ENCODE measurements at regions not wholly inside any gene's neighbourhood (a gene's known extent, or its start where the extent isn't known, plus 50 kb on each side); places are given as distances from the start of the nearest gene placed in this dataset.
"Not testable (repeated sequence)": the region's sequence is repeated elsewhere in the genome, so short reads cannot be mapped to it uniquely, and the experiment has no call there.

DNA sequence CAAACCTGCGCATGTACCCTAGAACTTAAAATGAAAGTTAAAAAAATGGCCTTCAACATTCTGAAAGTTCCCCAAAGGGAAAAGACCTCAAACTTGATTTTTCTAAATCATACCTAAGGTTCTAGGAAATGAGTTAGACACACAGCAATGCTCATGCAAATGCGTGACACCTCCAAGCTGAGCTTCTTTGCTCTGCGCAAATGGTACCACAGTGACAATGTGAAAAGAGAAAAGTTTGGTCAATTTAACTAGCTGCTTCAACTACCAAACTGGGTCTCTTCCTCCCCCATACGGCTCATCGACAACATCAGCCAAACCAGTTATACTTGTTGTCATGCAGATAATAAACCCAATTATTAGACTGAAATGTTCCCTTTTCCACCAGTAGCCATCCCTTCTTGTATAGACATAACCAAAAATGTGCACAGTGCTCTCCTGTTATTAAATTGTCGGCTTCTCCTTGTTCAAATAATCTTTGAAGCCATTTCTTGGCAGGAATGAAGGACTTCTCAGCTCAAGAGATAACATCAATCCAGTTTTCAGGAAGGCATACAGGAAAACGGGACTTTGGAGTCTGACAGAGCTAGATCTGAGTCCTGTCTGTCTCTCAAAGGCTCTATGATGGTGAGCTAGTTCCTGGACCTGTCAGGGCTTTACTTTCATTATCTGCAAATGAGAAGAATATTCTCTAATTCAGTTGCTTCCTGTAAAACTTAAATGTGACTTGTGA lies 185.6 kb upstream of the NR3C1 start:
- DNase-seq (ENCODE audit: low read depth in 4 of 4, low spot score in 1 of 4), result no peak

DNA sequence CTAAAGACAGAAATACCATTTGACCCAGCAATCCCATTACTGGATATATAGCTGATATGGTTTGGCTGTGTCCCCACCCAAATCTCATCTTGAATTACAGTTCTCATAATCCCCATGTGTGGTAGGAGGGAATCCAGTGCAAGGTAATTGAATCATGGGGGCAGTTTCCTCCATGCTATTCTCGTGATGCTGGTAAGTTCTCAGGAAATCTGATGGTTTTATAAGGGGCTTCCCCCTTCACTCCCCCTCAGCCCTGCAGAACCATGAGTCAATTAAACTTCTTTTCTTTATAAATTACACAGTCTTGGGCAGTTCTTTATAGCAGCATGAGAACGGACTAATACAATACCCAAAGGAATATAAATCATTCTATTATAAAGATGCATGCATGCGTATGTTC lies 184.6 kb upstream of the NR3C1 start:
- not testable (repeated sequence) for DNase-seq (ENCODE audit: low read depth in 4 of 4, low spot score in 1 of 4)

DNA sequence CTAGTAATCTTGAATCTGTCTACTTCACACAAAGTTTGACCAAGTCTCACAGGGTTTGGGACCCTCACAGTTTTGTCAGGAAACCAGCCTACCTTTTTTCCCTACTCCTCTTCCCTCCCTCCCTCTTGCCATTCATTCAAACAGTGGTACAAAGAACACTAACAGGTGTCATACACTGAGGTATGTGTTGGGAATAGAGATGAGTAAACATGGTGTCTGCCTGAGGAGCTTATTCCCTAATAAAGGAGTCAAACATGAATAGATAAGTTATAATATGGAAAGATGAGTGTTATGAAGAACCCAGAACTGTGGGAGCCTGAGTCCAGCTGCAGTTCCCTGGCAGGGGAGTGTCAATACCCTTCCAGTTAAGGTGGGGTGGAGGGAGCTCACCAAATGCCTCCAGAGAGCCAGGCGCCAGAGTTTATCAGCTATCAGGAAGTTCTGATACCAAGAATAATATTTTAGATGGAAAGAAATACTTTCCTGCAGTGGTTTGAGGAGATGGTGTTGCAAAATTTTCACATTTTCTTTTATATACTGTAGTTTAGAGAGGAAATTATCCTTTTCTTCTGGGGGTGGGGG lies 183.4 kb upstream of the NR3C1 start:
- no peak for DNase-seq (ENCODE audit: low read depth in 4 of 4, low spot score in 1 of 4)

DNA sequence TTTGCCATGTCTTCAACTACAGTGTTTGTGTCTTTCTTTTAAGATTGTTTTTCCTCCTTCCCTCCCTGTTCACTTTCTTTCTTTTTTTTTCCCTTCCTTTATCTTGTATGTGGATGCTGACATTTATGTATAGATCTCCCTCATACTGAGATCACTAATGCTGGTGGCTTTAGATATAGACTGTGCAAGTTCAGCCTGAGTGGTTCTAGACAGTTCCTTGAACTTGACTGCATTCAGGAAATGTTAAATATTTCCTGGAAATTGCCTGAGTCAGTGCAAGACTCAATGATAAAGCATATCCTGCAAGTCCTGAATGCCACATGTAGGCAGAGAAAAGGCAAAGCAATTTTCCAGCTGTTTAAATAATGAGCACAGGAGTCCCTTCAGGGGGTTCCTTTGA lies 182.5 kb upstream of the NR3C1 start:
- no peak for DNase-seq (ENCODE audit: low read depth in 4 of 4, low spot score in 1 of 4)

DNA sequence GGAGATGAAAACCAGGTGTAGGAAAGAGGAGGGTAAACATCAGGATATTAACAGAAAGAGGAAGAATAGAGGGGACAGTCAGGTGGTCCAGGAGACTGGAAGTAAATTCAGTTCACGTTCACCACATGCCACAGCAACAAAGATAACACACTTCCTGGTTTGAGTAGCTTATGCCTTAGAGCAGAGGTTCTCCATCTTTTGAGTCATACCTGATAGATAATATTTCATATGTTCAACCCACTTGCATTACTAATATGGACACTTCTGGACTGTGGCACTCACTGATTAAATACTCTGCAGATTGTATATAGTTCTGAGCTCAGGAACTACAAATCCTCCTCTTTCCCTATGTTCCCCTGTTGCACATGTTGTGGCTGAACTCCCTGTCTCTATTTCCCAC lies 179.9 kb upstream of the NR3C1 start:
- no peak for DNase-seq (ENCODE audit: low read depth in 4 of 4, low spot score in 1 of 4)

DNA sequence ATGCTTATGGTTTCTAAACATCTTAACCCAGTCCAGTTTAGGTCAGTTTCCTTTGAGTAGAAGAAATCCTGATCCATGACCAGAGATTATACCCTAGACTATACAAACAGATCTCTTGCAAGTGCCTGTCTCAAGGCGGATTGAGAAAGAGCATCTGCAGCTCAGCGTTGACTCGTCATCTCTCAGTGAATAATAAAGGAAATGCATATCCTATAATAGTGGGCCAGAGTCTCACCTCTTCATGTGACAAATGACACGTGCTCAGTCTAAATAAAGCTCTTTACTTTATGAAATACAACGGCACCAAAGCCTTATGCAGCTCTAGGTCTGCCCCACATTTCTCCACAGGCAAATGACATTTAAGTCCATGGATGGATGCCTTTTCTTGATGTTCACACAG lies 179.4 kb upstream of the NR3C1 start:
- DNase-seq (ENCODE audit: low read depth in 4 of 4, low spot score in 1 of 4), result no peak

DNA sequence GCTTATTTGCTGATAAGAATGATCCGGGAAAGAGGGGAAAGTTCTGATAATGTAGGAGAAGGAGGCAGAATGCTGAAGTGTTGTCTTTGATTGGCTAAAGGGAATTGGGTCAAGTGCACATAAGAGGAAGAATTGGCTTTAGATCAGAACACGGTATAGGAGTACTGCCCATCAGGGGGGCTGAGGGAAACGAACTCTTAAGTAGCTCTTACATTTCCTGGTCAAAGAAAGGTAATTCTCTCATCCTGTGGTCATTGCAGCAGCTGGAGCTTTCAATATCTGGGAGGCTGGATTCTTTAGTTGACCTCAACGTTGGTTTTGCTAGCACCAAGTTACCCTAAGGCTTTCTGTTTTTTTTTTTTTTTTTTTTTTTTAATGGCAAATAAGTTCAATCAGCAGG lies 178.7 kb upstream of the NR3C1 start:
- no peak for DNase-seq (ENCODE audit: low read depth in 4 of 4, low spot score in 1 of 4)

DNA sequence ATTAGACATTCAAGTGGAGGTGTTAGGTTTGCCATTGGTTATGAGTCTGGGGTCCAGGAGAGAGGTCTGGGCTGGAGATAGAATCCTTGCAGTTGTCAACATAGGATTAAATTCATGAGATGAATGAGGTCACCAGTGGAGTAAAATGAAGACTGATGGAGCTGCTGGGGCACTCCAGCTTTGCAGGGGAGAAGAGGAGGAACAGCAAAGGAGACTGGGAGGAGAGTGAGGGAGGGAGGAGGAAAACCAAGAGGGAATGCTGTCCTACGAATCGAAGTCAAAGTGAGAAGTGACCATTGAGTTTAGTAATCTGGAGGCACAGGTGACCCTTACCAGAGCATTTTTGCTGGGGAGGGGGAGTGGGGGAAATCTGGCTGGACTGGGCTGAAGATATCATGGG lies 178.2 kb upstream of the NR3C1 start:
- no peak for DNase-seq (ENCODE audit: low read depth in 4 of 4, low spot score in 1 of 4)

DNA sequence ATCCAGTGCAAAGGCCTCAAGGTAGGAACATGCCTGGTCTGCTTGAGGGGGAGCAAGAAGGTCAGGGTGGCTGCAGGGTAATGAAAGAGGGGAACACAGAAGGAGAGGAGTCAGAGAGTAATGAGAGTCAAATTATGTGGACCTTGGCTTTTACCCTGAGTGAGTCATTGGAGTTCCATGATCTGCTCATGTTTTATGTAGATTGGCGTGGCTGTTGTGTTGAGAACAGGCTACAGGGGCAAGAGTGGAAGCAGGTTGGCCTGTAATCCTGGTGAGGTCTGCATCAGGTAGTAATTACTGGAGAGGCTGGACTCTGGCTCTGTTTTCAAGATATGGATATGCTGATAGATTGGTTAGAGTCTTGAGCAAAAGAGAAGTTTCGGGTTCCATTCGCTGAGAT lies 177.7 kb upstream of the NR3C1 start:
- DNase-seq (ENCODE audit: low read depth in 4 of 4, low spot score in 1 of 4), result no peak

DNA sequence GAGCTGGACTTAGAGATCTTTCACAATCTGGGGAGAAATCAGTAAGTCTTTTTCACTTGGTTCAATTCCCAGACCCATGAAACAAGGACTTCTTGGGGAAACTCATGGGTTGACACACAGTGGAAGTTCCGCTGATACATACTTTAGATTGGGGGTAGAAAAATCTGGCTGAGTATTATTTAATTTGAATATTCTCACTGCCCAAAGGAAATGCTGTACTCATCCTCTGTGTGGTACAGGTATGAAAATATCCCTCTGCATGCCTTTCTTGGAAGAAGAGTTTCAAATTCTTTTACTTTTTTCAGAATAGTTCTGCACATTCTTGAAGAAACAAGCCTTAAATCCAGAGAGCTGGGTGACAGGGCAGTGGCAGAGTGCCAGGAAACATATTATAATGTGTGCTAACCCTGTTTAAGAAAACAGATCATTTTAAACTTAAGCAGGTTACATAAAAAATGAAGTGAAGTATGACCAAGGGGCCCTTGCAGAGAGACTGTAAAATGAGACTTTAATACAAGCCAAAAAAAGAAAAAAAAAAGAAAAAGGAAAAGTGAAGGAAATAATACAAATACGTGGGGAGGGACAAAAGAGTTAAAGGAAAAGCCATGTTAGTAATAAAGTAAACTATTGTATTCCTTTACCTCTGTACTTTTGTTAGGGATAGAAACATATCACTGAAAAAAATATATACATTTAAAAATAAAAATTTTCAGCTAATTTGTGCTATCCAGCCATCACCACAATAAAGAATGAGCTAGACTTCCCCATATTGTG lies 173.4 kb upstream of the NR3C1 start:
- DNase-seq (ENCODE audit: low read depth in 4 of 4, low spot score in 1 of 4), result no peak

DNA sequence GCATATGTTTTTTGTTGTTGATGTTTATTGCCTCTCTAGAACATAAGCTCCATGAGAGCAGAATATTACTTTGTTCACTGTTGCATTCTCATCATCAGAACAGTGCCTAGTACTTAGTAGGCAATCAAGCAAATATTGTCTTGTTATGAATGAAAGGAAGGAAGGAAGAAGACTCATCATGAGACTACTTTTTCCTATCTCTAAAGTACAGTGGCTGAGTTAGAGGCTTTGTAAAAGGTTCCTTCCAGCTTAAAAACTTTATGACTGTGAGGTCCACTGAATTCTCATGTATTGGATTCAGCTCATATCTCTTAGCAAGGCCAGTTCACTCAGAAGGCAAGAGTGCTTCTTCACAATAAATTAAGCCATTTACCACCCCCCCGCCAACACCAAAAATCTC lies 171.8 kb upstream of the NR3C1 start:
- no peak for DNase-seq (ENCODE audit: low read depth in 4 of 4, low spot score in 1 of 4)

DNA sequence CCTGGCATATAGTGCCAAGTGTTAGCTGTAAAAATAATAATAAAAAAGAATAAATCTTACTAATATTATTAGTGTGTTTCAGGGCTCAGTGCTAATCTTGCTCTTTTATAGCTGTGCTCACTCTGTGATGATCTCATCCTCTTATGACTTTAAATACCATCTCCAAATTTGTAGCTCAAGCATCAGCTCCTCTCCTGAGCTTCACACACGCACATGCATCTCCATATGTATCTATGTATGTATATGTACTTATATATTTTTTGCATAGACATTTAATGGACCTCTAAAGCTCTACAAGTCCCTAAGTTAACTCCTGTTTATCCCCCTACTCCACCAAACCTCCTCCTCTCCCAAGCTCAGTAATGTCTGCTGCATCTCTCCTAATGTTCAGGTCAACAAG lies 170.8 kb upstream of the NR3C1 start:
- no peak for DNase-seq (ENCODE audit: low read depth in 4 of 4, low spot score in 1 of 4)

DNA sequence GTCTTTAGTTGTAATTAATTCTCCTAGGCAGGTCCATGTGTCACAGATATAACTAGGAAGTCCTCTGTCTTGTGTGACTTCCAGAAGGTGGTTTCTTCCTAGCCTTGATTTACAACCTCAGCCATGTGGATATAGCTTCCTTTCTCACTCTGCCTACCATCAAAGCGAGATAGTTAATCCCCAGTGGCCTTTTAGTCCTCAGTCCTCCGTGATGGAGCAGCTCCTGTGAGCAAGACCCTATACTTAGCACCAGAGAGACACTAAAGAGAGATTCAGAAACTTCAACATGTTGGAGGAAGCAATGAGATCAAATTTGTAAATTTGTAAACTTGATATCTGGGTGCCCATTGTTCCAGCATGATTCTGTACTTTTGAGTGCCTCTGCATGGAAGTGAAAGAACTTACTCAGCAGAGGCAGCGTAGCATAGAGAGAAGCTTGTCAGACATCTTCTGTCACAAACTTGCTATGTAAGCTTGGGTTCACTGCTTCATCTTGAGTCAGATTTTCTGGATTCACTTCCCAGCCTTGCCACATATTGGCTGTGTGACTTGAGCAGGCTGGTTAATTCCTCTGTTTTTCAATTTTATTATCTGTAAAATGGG lies 170.2 kb upstream of the NR3C1 start:
- no peak for DNase-seq (ENCODE audit: low read depth in 4 of 4, low spot score in 1 of 4)

DNA sequence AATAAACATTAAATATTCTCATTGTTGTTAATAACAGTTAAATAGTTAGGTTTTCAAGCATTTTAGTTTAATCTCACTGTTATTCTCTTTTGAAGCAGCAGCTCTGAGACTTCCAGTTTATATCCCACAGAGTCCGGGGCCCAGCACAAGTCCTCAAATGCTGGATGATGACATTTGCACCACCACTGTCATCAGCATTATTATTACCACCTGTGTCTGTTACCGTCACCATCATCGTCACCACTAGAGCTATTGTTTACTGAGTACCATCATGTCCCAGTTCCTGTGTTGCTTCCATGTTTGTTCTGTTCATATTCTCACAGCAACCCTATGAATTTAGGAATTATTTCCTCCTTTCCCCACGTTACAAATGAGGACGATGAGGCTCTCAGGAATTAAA lies 169.2 kb upstream of the NR3C1 start:
- no peak for DNase-seq (ENCODE audit: low read depth in 4 of 4, low spot score in 1 of 4)

DNA sequence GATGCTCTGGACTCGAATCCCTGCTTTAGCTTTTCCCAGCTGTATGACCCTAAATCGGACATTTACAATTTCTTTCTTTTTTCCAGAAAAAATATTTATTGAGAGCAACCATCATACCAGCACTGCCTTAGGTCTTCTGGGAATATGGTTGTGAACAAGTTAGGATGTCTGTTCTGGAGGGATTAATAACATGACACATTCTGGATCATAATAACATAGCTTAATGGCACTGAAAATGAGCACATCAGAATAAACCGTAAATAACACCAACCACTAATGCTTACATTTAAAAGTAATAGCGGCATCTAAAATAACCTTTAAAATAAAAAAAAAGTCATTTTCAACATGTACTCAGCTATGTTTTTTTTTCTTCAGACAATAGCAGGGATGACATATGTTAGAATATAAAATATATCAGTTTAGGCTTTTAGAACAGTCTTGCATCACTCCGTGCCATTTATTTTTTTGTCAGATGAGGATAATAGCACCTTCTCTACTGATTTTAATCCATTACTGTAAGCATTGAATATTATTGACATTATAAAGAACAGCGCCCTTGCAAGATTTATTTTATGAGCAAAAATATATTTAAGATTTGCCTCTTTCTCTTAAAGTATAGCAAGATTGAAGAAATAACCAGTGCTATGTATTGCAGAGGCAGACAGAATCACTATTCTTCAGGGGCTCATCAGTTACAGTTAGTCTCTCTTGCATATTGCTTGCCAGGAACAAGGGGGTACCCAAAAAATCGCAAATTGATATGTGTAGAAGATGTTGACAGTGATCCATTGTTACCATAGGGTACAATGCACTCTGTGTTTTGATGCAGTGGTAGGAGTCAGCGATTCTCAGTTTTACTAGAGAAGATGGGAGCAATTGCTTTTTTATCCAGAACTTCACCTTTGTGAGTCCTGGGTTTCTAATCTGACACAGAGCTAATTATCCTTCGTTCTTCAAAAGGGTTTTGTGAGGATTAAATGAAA lies 168.4 kb upstream of the NR3C1 start:
- no peak for DNase-seq (ENCODE audit: low read depth in 4 of 4, low spot score in 1 of 4)

DNA sequence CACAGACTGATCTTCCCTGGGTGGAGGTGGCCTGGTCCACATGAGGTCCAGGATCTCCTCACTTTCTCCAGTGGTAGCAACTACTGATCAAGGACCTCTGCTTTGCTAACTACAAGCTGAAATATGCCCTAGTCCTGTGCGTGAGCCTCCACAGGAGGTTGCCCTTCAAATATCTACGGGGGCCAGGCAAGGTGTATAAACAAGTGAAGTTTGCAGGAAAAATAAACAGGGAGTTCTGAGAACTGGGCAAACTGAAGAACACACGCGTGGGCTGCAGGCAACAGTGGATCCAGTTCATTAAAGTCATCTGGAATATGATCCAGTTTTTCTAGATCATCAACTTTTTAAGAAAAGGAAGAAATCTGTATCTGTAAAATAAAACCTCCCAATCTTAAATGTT lies 167.5 kb upstream of the NR3C1 start:
- DNase-seq (ENCODE audit: low read depth in 4 of 4, low spot score in 1 of 4), result no peak

DNA sequence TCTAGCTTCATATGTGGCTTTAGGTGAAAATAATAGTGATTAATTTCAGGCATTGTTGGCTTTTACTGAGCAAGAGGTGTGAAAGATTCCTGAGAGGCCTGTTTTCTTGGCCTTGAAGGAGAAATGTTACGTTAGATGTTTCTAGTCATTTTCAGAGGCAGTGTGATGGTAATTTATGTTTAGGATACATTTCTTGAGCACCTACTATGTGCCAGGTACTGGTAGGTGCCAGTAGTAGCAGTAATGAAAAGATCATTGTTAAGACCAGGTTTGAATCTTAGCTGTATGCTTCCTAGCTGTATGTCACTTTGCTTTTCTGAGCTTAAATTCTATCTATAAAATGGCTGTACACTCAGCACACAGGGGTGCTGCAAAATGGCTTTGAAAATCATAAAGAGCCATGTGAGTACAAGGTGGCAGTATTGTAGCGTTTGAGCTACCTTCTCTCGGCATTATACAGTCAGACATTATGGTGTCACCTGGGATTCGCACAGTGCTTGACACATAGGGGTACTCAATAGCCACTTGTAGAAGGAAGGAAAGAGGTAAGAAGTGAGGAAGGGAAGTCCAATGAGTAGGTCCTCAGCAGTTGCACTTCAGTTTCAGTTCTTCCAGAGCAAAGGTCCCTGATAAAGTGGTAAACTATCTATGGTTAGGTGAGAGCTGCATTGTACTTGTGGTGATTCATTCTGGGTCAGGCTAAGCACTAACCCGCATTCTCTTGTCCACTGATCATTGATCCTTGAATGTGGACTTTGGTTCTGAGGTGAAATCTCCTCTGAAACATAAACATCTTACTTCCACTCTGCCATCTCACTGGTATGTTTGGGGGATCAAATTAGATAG lies 166.5 kb upstream of the NR3C1 start:
- no peak for DNase-seq (ENCODE audit: low read depth in 4 of 4, low spot score in 1 of 4)

DNA sequence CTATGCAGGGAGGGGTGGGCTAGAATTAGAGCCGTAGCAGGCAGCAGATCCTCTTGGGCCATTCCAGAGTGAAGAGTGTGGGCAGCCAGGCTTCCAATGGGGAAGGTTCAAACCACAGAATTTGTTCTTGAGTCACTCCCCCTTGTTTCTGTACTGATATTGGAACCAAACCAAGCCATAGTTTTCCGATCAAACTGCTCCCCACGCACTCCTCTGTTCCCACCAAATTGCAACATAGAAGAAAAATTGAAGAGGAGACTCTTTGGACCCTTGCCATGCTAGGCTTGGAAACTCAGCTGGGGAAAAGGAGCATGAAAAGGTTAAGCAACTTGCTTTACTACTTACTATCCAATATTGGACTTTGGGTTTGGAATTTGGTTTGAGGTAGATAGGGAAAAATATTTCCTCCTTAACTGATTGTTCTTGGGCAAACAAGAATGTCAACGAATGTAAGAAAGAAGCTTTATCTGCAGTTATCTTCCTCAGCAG lies 165.8 kb upstream of the NR3C1 start:
- no peak for DNase-seq (ENCODE audit: low read depth in 4 of 4, low spot score in 1 of 4)

DNA sequence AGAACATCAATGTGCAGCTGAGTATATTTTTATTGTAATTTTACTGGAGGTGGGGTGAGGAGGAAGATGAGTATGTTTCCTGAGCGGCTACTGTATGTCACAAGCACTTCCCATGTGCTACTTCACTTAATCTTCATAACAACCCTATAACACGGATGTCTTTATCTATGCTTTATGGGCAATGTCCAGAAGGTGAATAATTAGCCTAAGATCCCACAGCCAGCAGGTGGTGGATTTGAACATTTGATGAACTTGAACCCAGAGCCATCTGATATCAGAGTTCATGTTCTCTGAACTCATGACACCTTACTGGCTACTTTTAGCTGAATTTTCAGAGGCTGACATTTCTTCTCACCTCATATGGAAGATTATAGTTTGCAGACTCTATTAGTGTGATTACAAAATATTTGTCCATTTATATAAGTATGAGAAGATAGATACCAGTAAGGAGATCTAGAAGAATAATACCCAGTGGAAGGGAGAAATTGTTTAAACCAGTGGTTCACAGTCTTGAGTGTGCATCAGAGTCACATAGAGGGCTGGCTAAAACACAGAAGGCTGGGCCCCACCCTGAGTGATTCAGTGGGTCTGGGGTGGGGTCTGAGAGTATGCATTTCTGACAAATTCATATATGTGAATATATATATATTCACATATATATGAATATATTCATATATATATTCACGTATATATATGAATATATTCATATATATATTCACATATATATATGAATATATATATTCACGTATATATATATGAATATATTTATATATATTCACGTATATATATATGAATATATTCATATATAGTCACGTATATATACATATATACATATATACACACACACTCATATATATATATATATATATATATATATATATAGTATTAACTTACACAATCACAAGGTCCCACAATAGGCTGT lies 164.4 kb upstream of the NR3C1 start:
- no peak for DNase-seq (ENCODE audit: low read depth in 4 of 4, low spot score in 1 of 4)
